ENCODE measurements at regions not wholly inside any gene's neighbourhood (a gene's known extent, or its start where the extent isn't known, plus 50 kb on each side); places are given as distances from the start of the nearest gene placed in this dataset.

- no peak overlapping the region for H3K4me3 ChIP-seq (ENCODE audit: low read depth, low read length)
- no peak for TF ChIP-seq CTCF (IDR thresholded peaks at IDR 0.05; ENCODE audit: low read depth, low read length)
Measured at GRCh38 chr3:116899253-116899652, 189.7 kb downstream of the TUSC7 start.

- H3K4me3 ChIP-seq (ENCODE audit: low read depth, low read length), result no peak overlapping the region
- TF ChIP-seq CTCF (IDR thresholded peaks at IDR 0.05; ENCODE audit: low read depth, low read length), result no peak
Measured at GRCh38 chr3:116905334-116905733, 195.8 kb downstream of the TUSC7 start.

GRCh38 chr3:116905794-116906193 is 196.2 kb downstream of the TUSC7 start:
- H3K4me3 ChIP-seq (ENCODE audit: low read depth, low read length), result no peak overlapping the region
- no peak for TF ChIP-seq CTCF (IDR thresholded peaks at IDR 0.05; ENCODE audit: low read depth, low read length)

- TF ChIP-seq CTCF (IDR thresholded peaks at IDR 0.05; ENCODE audit: low read depth, low read length), result no peak
- H3K4me3 ChIP-seq (ENCODE audit: low read depth, low read length), result no peak overlapping the region
Measured at GRCh38 chr3:116912116-116912515, 202.5 kb downstream of the TUSC7 start.

GRCh38 chr3:116914004-116914403 is 204.4 kb downstream of the TUSC7 start:
- no peak for TF ChIP-seq CTCF (IDR thresholded peaks at IDR 0.05; ENCODE audit: low read depth, low read length)
- H3K4me3 ChIP-seq (ENCODE audit: low read depth, low read length), result no peak overlapping the region

- no peak overlapping the region for H3K4me3 ChIP-seq (ENCODE audit: low read depth, low read length)
- TF ChIP-seq CTCF (IDR thresholded peaks at IDR 0.05; ENCODE audit: low read depth, low read length), result no peak
Measured at GRCh38 chr3:116916836-116917235, 207.3 kb downstream of the TUSC7 start.

- no peak for TF ChIP-seq CTCF (IDR thresholded peaks at IDR 0.05; ENCODE audit: low read depth, low read length)
- no peak overlapping the region for H3K4me3 ChIP-seq (ENCODE audit: low read depth, low read length)
Measured at GRCh38 chr3:116920826-116921610, 211.4 kb downstream of the TUSC7 start.

All from WI38 (cell line).